ENCODE measurements at regions not wholly inside any gene's neighbourhood (a gene's known extent, or its start where the extent isn't known, plus 50 kb on each side); places are given as distances from the start of the nearest gene placed in this dataset.

- DNase-seq (ENCODE audit: low read depth, low spot score) = no peak
- Histone ChIP-seq H3K4me3 (no peak overlapping the region), H3K36me3 (ENCODE audit: insufficient read depth, low read length) (no peaks in the 10 kb centered on the region), H3K9me3 (ENCODE audit: low read depth, low read length) (no peaks in the 10 kb centered on the region), H3K9ac (ENCODE audit: insufficient read length) (no peak overlapping the region), H3K27ac (no peak overlapping the region)
- no peak for TF ChIP-seq FOXP2 (optimal IDR thresholded peaks at IDR 0.05; ENCODE audit: control extremely low read depth, extremely low read length, insufficient read depth)
- no peak for TF ChIP-seq POLR2AphosphoS5 (IDR thresholded peaks at IDR 0.05; ENCODE audit: borderline replicate concordance, low read depth, low read length)
- TF ChIP-seq EZH2 (IDR thresholded peaks at IDR 0.05) = no peak
Observed at GRCh38 chr18:44629406-44629805, 51.3 kb upstream of the SETBP1 start.

- Histone ChIP-seq H3K4me3 (no peak overlapping the region), H3K36me3 (ENCODE audit: insufficient read depth, low read length) (no peaks in the 10 kb centered on the region), H3K9me3 (ENCODE audit: low read depth, low read length) (no peaks in the 10 kb centered on the region), H3K9ac (ENCODE audit: insufficient read length) (no peak overlapping the region), H3K27ac (no peak overlapping the region)
- DNase-seq (ENCODE audit: low read depth, low spot score) = no peak
- TF ChIP-seq EZH2 (IDR thresholded peaks at IDR 0.05) = no peak
- TF ChIP-seq FOXP2 (optimal IDR thresholded peaks at IDR 0.05; ENCODE audit: control extremely low read depth, extremely low read length, insufficient read depth) = no peak
- TF ChIP-seq POLR2AphosphoS5 (IDR thresholded peaks at IDR 0.05; ENCODE audit: borderline replicate concordance, low read depth, low read length) = no peak
Observed at GRCh38 chr18:44630118-44630517, 50.6 kb upstream of the SETBP1 start.

Data from SK-N-MC (cell line).